Aorta (tissue), 5 donors: ENCODE measurements at regions not wholly inside any gene's neighbourhood (a gene's known extent, or its start where the extent isn't known, plus 50 kb on each side); places are given as distances from the start of the nearest gene placed in this dataset.

Experiments used
- ATAC-seq: fragments of 200-7000 bp; cut with Tn5 transposase; one replicate; pipeline ENCODE4 v1.9.1; 2022; ENCODE audit warnings: moderate library complexity; ENCODE audit not compliant: low FRiP score
- DNase-seq, 2 donors: peaks; one replicate each; pipeline ENCODE4 v3.0.0-alpha.2; 2020
- H3K27ac ChIP-seq, 2 donors: one replicate each; pipeline ENCODE4 v1.5.1; 2013; ENCODE audit warnings: low read length in 2 of 2, mild to moderate bottlenecking in 2 of 2, moderate library complexity in 2 of 2, control low read depth in 1 of 2, inconsistent platforms in 1 of 2, low read depth in 1 of 2
- H3K27me3 ChIP-seq, 2 donors: one replicate each; pipeline ENCODE4 v1.6.1; 2013; ENCODE audit warnings: control low read depth in 1 of 2, low read length in 1 of 2, mild to moderate bottlenecking in 1 of 2, moderate library complexity in 1 of 2; ENCODE audit not compliant: insufficient read depth in 2 of 2, control insufficient read depth in 1 of 2
- H3K36me3 ChIP-seq, 2 donors: one replicate each; pipeline ENCODE4 v1.6.1; 2013; ENCODE audit warnings: control low read depth in 1 of 2, low read length in 1 of 2, mild to moderate bottlenecking in 1 of 2; ENCODE audit not compliant: insufficient read depth in 2 of 2, control insufficient read depth in 1 of 2
- H3K4me1 ChIP-seq, 2 donors: one replicate each; pipeline ENCODE4 v1.6.1; 2013; ENCODE audit warnings: low read length in 2 of 2, control low read depth in 1 of 2, mild to moderate bottlenecking in 1 of 2, moderate library complexity in 1 of 2; ENCODE audit not compliant: insufficient read depth in 2 of 2, control insufficient read depth in 1 of 2
- H3K4me3 ChIP-seq, 2 donors: one replicate each; pipeline ENCODE4 v1.5.1; 2013; ENCODE audit warnings: low read length in 2 of 2, control low read depth in 1 of 2, mild to moderate bottlenecking in 1 of 2
- H3K9me3 ChIP-seq: one replicate; pipeline ENCODE4 v1.6.1; 2013; ENCODE audit warnings: mild to moderate bottlenecking, low read length; ENCODE audit not compliant: control insufficient read depth
- WGBS, 2 donors: extraction: QIAGEN DNeasy Blood & Tissue Kit; methylation state at CpG; one replicate each; pipeline ENCODE4 v1.1.7; 2013; 5-methylcytosine and 5-hydroxymethylcytosine counted together
- intact Hi-C, 2 donors: fragments of 100-400 bp; cut with DNase I; formaldehyde crosslinking; loops; one replicate each; pipeline versions ENCODE4 v1.14.2 to v1.15.0; 2022
- donor health status: healthy with polysubstance abuse.
- donor health status: Bipolar disorder and iron deficiency.
- donor health status: DM: no; HTN: no; CAD: no.
- donor health status: DM: no; HTN: no; CAD: no.
- donor health status: DM: yes; HTN: yes; CAD: no.

DNA sequence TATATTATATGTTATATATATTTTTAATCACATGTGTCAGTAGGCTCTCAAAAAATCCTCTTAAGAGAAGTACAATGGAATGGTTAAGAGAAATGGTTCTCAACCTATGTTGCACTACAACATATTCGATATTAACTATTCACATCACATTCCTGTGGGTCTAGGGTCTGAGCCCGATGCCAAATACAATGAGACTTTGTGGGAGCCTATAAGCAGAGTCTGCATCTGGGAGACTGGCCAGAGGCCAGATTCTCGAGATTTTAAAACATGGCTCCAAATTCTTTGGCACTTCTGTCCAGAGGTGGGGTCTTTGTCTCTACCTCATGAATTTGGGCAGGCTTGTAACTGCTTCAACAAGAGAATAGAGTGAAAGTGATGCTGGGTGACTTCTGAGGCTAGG, 79.4 kb upstream of the NBEA start:
- DNase-seq (no peak), ATAC-seq (no peak)
- intact Hi-C loops = no loop called here
- no peaks in the 10 kb centered on the region for H3K36me3 ChIP-seq
- H3K4me1 ChIP-seq = no peaks in the 10 kb centered on the region
- H3K4me3 ChIP-seq = no peak overlapping the region
- no peak overlapping the region for H3K27ac ChIP-seq
- H3K27me3 ChIP-seq = no peaks in the 10 kb centered on the region
- H3K9me3 ChIP-seq = no peaks in the 10 kb centered on the region
- WGBS, 2 donors = 32 to 45% methylated on average over 3 of the region's 3 CpGs

DNA sequence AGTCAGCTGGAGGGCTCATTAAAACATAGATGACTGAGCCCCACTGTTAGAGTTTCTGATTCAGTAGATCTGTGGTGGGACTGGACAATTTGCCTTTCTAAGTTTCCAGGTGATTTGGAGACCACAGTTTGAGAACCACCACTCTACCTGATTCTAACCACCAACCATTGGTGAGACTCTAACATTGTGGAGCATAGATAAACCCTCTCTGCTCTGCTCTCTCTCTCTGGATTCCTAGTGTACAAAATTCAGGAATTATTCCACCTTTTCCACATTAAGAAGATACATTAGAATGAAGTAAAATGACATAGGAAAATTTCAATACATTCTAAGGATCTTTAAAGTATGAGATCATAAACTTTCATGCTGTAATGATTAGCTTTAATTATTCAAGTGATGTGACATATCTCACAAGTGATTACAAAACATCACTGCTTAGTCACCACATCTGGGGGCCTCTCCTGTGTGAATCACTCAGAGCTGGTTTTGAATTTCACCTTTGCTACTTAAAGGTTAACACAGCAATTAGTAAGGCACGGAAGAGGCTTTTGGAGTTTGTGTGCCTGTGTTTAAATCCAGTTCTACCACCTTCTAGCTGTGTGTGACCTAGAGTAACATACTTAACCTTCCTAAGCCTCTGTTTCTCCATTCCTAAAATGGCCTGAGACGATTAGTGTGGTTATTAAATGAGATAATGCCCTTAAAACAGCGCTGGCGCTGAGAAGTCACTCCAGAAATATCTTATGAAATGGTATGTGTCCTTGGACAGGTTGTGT, 78.5 kb upstream of the NBEA start:
- Histone ChIP-seq H3K36me3 (no peaks in the 10 kb centered on the region), H3K4me3 (no peak overlapping the region), H3K27ac (no peak overlapping the region), H3K9me3 (no peaks in the 10 kb centered on the region), H3K4me1 (no peaks in the 10 kb centered on the region), H3K27me3 (no peaks in the 10 kb centered on the region)
- no peak for ATAC-seq
- no peak for DNase-seq
- 70 to 75% methylated on average over 4 of the region's 4 CpGs for WGBS, 2 donors
- intact Hi-C loops = no loop called here

DNA sequence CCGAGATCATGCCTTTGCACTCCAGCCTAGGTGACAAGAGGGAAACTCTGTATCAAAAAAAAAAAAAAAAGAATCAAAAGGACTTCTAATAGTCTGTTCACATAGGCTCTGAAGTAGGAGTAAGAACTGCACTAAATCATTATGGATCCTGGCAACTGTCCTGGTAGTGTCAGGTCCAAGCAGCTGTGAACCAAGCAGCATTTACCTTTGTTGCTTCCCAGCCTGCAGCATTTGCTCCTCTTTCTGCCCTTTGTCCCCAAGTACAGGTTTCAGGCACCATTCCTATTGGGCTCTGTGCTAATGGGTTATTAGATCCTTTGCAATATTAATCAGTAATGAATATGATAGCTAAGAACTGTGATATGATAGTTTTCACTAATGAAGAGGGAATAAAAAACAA, 77.4 kb upstream of the NBEA start:
- ATAC-seq (no peak), DNase-seq (no peak)
- intact Hi-C loops = no loop called here
- Histone ChIP-seq H3K9me3 (no peaks in the 10 kb centered on the region), H3K27me3 (no peaks in the 10 kb centered on the region), H3K4me3 (no peak overlapping the region), H3K27ac (no peak overlapping the region), H3K4me1 (no peaks in the 10 kb centered on the region), H3K36me3 (no peaks in the 10 kb centered on the region)
- WGBS, 2 donors = 87 to 91% methylated on average over 1 of the region's 1 CpG

DNA sequence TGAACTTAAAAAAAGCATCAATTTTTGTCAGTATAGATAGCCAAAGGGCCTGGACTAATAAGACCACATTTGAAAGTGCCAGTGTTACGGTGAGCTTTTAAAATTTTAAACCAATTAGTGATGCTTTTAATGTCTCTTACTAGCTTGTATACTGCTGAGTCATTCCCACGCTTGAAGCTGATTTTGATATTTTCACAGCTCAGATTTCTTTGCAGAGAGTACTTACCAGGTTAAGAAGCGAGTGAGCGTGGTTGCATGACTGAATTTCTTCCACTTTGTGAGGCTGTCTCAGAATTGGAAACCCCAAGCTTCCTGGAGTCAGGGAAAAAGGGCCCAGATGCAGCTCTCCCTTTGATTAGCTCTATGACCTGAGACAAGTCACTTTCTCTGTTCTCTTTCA, 74.5 kb upstream of the NBEA start:
- WGBS, 2 donors = 88 to 91% methylated on average over 4 of the region's 4 CpGs
- ATAC-seq = no peak
- intact Hi-C loops = no loop called here

DNA sequence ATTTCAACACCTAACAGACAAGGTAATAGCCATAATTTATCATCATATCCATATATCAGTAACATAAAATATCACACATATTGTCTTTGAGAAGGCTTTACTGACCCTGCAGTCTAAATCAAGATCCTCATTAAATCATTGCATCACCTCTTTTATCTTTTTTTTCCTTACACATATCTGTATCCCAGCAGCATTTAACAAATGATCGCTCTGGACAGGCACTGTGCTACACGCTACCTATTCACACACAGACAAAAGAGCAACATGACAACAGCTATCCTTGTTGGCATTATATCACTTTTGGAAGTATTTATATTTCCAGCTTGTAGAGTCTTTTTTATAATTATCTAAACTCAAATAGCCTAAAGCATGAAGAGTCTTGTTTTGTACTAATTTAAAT, 73.3 kb upstream of the NBEA start:
- 84 to 86% methylated on average over 2 of the region's 2 CpGs for WGBS, 2 donors
- DNase-seq = no peak
- H3K27me3 ChIP-seq = no peaks in the 10 kb centered on the region
- no peak overlapping the region for H3K4me3 ChIP-seq
- no peak for ATAC-seq
- intact Hi-C loops = no loop called here
- H3K36me3 ChIP-seq = no peaks in the 10 kb centered on the region
- no peaks in the 10 kb centered on the region for H3K9me3 ChIP-seq
- no peak overlapping the region for H3K27ac ChIP-seq
- no peaks in the 10 kb centered on the region for H3K4me1 ChIP-seq

More for the DNA sequence above, 74.5 kb upstream of the NBEA start:
- Histone ChIP-seq H3K9me3 (no peaks in the 10 kb centered on the region), H3K4me3 (no peak overlapping the region), H3K4me1 (no peaks in the 10 kb centered on the region), H3K27me3 (no peaks in the 10 kb centered on the region), H3K27ac (no peak overlapping the region), H3K36me3 (no peaks in the 10 kb centered on the region)
- DNase-seq = no peak

DNA sequence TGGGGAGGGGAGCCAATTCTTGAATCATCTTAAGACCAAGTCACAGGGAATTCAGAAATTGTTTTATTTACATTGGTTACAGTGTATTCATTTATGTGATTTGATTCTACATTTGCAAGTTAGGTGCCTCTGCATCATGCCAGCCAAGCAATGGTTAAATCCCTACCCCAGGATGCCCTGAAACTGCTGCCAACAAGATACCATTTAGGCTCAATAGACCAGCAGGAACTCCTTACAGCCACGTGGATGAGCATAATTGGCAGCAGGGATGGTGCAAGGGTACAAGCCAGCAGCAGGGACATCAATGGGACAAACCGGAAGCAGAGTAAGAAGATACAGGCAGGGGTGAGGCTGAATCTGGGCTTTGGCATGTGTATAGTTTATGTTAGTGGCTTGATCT, 72.4 kb upstream of the NBEA start:
- no peaks in the 10 kb centered on the region for H3K4me1 ChIP-seq
- ATAC-seq (no peak), DNase-seq (no peak)
- no peak overlapping the region for H3K4me3 ChIP-seq
- 53 to 54% methylated on average over 2 of the region's 2 CpGs for WGBS, 2 donors
- no peaks in the 10 kb centered on the region for H3K27me3 ChIP-seq
- no peak overlapping the region for H3K27ac ChIP-seq
- intact Hi-C loops = no loop called here
- H3K9me3 ChIP-seq = no peaks in the 10 kb centered on the region
- no peaks in the 10 kb centered on the region for H3K36me3 ChIP-seq

DNA sequence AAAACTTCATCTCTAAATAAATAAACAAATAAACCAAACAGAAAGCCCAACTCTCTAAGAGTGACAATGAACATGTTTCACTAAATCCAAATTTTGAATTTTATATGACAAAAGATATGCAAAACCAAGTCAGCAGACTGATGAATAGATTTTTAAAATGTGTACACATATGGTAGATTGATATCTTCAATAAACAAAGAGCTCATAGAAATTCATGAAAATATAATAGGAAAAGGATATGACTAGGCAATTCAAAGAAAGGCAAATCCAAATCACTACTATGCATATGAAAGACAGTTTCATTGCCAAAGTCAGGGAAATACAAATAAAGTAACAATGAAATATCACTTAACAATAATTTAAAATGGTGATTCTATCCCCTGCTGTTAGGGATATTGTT, 63.7 kb upstream of the NBEA start:
- intact Hi-C loops = no loop called here
- Histone ChIP-seq H3K27me3 (no peaks in the 10 kb centered on the region), H3K4me3 (no peak overlapping the region), H3K4me1 (no peaks in the 10 kb centered on the region), H3K36me3 (no peaks in the 10 kb centered on the region), H3K27ac (no peak overlapping the region), H3K9me3 (no peaks in the 10 kb centered on the region)
- ATAC-seq = no peak
- no peak for DNase-seq

DNA sequence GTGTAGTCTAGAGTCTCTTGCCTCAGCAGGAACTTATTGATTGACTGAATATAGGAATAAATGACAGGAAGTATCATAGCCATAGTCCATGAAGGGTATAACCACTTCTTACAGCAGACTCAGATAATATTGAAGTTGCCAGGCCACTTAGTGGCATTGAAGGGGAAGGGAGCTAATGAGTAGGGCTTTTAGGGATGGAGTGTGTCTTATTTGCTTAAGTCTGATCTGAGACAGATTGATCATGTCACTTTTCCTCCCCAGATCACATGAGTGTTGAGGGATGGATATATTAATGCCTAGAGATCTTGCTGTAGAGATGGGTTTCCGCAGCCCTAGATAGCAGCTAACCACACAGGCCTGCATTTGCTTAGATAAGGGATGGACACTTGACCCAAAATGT, 62.2 kb upstream of the NBEA start:
- 95 to 97% methylated on average over 1 of the region's 1 CpG for WGBS, 2 donors
- no peak overlapping the region for H3K27ac ChIP-seq
- H3K27me3 ChIP-seq = no peaks in the 10 kb centered on the region
- H3K4me1 ChIP-seq = no peaks in the 10 kb centered on the region
- H3K36me3 ChIP-seq = no peaks in the 10 kb centered on the region
- no peak for DNase-seq
- no peak overlapping the region for H3K4me3 ChIP-seq
- no peak for ATAC-seq
- intact Hi-C loops = no loop called here
- H3K9me3 ChIP-seq = no peaks in the 10 kb centered on the region

DNA sequence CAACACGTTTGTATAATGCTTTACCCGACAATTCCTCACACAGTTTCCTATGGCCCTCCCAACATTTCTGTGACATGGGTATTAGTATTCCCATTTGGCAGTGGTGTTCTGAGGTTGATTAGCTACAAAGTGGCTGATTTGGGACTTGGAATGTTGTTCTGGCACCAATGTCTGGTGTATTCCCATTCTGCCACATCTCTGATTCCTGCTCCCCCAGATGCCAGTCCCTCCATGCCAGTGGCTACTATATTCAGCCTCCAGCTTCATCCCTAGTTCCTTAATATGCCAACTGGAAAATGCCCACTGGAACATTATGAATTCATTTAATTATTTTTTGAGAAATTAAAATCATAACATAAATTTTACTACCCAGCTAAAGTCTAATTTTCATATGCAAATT, 60.6 kb upstream of the NBEA start:
- Histone ChIP-seq H3K36me3 (no peaks in the 10 kb centered on the region), H3K9me3 (no peaks in the 10 kb centered on the region), H3K27ac (no peak overlapping the region), H3K4me3 (no peak overlapping the region), H3K27me3 (no peaks in the 10 kb centered on the region), H3K4me1 (no peaks in the 10 kb centered on the region)
- ATAC-seq = no peak
- intact Hi-C loops = no loop called here
- WGBS, 2 donors = 83 to 89% methylated on average over 2 of the region's 2 CpGs
- DNase-seq = no peak
